ENCODE measurements at regions not wholly inside any gene's neighbourhood (a gene's known extent, or its start where the extent isn't known, plus 50 kb on each side); places are given as distances from the start of the nearest gene placed in this dataset.
"Not testable (repeated sequence)": the region's sequence is repeated elsewhere in the genome, so short reads cannot be mapped to it uniquely, and the experiment has no call there.

DNA sequence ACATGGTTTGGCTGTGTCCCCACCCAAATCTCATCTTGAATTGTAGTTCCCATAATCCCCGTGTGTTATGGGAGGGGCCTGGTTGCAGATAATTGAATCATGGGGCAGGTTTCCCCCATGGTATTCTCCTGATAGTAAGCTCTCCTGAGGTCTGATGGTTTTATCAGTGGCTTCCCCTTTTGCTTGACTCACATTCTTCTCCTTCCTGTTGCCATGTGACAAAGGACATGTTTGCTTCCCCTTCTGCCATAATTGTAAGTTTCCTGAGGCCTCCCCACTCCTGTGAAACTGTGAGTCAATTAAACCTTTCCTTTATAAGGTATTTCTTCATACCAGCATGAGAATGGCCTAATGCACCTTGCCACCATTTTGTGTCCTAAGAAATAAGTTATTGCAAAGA lies 415.0 kb downstream of the COL11A1 start:
- no peak for DNase-seq (ENCODE audit: low read depth)
- TF ChIP-seq, protein P1, sequence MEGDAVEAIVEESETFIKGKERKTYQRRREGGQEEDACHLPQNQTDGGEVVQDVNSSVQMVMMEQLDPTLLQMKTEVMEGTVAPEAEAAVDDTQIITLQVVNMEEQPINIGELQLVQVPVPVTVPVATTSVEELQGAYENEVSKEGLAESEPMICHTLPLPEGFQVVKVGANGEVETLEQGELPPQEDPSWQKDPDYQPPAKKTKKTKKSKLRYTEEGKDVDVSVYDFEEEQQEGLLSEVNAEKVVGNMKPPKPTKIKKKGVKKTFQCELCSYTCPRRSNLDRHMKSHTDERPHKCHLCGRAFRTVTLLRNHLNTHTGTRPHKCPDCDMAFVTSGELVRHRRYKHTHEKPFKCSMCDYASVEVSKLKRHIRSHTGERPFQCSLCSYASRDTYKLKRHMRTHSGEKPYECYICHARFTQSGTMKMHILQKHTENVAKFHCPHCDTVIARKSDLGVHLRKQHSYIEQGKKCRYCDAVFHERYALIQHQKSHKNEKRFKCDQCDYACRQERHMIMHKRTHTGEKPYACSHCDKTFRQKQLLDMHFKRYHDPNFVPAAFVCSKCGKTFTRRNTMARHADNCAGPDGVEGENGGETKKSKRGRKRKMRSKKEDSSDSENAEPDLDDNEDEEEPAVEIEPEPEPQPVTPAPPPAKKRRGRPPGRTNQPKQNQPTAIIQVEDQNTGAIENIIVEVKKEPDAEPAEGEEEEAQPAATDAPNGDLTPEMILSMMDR (IDR thresholded peaks at IDR 0.05; ENCODE audit: insufficient read depth, low read depth, low read length, missing control alignments) = no peak
- H3K4me3 ChIP-seq (ENCODE audit: low read depth, low read length) = no peak overlapping the region

DNA sequence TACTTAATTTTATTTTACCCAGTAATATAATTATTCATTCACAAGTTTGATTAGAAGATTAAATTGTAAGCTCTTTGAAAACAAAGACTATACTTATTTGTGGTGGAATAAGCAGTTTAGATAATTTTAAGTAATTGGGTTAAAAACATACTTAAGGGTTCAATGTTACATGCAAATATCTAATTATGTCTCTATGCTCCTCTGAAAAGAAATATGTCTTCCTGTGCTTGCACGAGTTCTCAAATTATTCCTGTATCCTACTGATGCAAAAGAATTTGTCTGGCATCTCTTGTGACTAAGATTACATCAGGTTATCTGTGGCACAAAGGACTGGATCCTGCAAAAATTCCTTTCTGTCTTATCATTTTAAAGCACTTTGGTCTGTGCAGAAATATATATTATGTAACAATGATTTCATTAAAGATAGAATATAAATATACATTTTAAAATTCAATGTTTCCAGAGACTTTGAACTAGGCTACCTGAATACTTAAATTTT lies 416.7 kb downstream of the COL11A1 start:
- TF ChIP-seq, protein P1 (IDR thresholded peaks at IDR 0.05; ENCODE audit: insufficient read depth, low read depth, low read length, missing control alignments) = no peak
- DNase-seq (ENCODE audit: low read depth) = no peak
- H3K4me3 ChIP-seq (ENCODE audit: low read depth, low read length) = no peak overlapping the region

DNA sequence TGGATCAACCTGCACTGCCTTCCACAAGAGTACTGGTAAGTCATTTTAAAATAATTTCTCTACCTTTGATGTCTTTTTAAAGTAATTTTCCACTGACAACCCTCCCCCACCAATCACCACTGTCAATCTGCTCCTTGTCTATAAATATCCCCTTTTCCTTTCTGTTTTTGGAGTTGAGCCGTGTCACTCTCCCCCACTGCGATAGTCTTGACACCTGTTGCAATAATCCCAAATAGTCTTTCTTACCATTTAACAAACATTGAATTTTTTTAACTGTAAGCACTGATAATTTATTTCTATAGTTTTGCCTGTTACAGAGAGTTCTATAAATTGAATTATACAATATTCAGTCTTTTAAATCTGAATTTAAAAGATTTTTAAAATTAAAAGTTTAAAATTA lies 420.9 kb downstream of the COL11A1 start:
- H3K4me3 ChIP-seq (ENCODE audit: low read depth, low read length) = no peak overlapping the region
- DNase-seq (ENCODE audit: low read depth) = no peak
- TF ChIP-seq, protein P1 (IDR thresholded peaks at IDR 0.05; ENCODE audit: insufficient read depth, low read depth, low read length, missing control alignments) = no peak

DNA sequence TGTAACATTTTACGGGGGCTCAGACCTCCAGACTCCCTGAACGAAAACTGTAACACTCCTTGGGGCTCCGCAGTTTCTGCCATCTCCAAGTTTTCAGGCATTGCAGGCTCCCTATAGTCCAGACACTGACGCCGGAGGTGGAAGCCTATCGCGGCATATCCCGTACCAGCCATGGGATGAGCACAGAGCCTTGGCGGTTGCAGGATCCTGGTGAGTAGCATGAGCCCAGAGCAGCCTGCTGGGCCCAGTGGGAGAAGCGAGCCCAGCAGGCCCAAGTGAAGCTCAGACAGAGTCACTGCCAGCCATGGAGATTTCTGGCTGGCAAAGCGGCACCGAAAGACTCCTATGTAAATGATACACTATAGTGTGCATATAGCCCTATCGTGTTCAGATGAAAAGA lies 446.8 kb downstream of the COL11A1 start:
- no peak for DNase-seq (ENCODE audit: low read depth)
- TF ChIP-seq, protein P1 (IDR thresholded peaks at IDR 0.05; ENCODE audit: insufficient read depth, low read depth, low read length, missing control alignments) = no peak
- H3K4me3 ChIP-seq (ENCODE audit: low read depth, low read length) = no peak overlapping the region

DNA sequence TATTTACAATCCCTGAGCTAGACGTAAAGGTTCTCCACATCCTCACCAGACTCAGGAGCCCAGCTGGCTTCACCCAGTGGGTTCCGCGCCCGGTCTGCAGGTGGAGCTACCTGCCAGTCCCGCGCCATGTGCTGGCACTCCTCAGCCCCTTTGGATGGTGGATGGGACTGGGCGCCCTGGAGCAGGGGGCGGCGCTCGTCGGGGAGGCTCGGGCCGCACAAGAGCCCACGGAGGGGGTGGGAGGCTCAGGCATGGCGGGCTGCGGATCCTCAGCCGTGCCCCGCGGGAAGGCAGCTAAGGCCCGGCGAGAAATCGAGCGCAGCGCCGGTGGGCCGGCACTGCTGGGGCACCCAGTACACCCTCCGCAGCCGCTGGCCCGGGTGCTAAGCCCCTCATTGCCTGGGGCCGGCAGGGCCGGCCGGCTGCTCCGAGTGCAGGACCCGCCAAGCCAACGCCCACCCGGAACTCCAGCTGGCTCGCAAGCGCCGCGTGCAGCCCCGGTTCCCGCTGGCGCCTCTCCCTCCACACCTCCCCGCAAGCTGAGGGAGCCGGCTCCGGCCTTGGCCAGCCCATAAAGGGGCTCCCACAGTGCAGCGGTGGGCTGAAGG lies 448.3 kb downstream of the COL11A1 start:
- not testable (repeated sequence) for DNase-seq (ENCODE audit: low read depth); H3K4me3 ChIP-seq (ENCODE audit: low read depth, low read length)

DNA sequence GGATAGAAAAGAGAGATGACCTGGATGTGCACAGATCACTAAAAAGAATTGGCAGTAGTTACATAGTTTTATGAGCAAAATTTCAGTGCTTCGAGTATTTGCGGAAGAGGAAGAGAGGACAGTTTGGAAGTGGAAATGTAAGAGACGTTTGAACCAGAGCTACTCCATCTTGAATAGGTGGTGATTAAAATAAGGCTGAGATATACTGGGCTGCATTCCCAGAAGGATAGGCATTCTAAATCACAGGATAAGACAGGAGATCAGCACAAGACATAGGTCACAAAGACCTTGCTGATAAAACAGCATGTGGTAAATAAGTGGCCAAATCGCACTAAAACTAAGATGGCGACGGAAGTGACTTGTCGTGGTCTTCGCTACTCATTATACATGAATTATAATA lies 453.3 kb downstream of the COL11A1 start:
- no peak overlapping the region for H3K4me3 ChIP-seq (ENCODE audit: low read depth, low read length)

DNA sequence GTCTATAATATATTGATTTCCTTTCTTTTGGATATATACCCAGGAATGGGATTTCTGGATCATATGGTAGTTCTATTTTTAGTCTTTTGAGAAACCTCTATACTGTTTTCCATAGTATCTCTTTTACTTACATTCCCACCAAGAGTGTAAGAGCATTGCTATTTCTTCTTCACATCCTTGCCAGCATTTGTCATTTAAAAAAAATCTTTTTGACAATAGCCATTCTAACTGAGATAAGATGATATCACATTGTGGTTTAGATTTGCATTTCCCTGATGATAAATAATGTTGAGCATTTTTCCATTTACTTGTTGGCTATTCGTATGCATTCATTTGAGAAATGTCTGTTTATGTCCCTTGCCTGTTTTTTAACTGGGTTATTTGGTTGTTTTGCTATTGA lies 467.4 kb downstream of the COL11A1 start:
- no peak for DNase-seq (ENCODE audit: low read depth)
- no peak overlapping the region for H3K4me3 ChIP-seq (ENCODE audit: low read depth, low read length)
- TF ChIP-seq, protein P1 (IDR thresholded peaks at IDR 0.05; ENCODE audit: insufficient read depth, low read depth, low read length, missing control alignments) = no peak

More for the DNA sequence above, 453.3 kb downstream of the COL11A1 start:
- no peak for DNase-seq (ENCODE audit: low read depth)
- TF ChIP-seq, protein P1 (IDR thresholded peaks at IDR 0.05; ENCODE audit: insufficient read depth, low read depth, low read length, missing control alignments) = no peak

Measured in GM12865 (cell line).